ENCODE measurements at regions not wholly inside any gene's neighbourhood (a gene's known extent, or its start where the extent isn't known, plus 50 kb on each side); places are given as distances from the start of the nearest gene placed in this dataset.

GRCh38 chr7:46389146-46389545, 468.1 kb upstream of the IGFBP3 start:
- no peak for DNase-seq

- no peak for DNase-seq
These were observed 466.6 kb upstream of the IGFBP3 start for GRCh38 chr7:46387646-46388045.

GRCh38 chr7:46386428-46387399, 465.6 kb upstream of the IGFBP3 start:
- DNase-seq: no peak

- DNase-seq: no peak
These were observed 464.7 kb upstream of the IGFBP3 start for GRCh38 chr7:46385662-46386309.

GRCh38 chr7:46383605-46384004, 462.5 kb upstream of the IGFBP3 start:
- DNase-seq: no peak

- no peak for DNase-seq
These were observed 449.0 kb upstream of the IGFBP3 start for GRCh38 chr7:46369933-46370654.

GRCh38 chr7:46368871-46369270, 447.8 kb upstream of the IGFBP3 start:
- DNase-seq: no peak

GRCh38 chr7:46366526-46366925, 445.5 kb upstream of the IGFBP3 start:
- DNase-seq: no peak

GRCh38 chr7:46363688-46364087, 442.6 kb upstream of the IGFBP3 start:
- no peak for DNase-seq

GRCh38 chr7:46360811-46361210, 439.7 kb upstream of the IGFBP3 start:
- no peak for DNase-seq

- DNase-seq: no peak
These were observed 439.2 kb upstream of the IGFBP3 start for GRCh38 chr7:46360296-46360695.

GRCh38 chr7:46357851-46358250, 436.8 kb upstream of the IGFBP3 start:
- DNase-seq: no peak

GRCh38 chr7:46357290-46357689, 436.2 kb upstream of the IGFBP3 start:
- no peak for DNase-seq

- DNase-seq: no peak
These were observed 435.3 kb upstream of the IGFBP3 start for GRCh38 chr7:46356371-46356770.

- DNase-seq: no peak
These were observed 434.3 kb upstream of the IGFBP3 start for GRCh38 chr7:46355331-46355730.

- no peak for DNase-seq
These were observed 431.2 kb upstream of the IGFBP3 start for GRCh38 chr7:46352004-46352954.

GRCh38 chr7:46349490-46349889, 428.4 kb upstream of the IGFBP3 start:
- no peak for DNase-seq

- no peak for DNase-seq
These were observed 423.5 kb upstream of the IGFBP3 start for GRCh38 chr7:46344533-46344932.

GRCh38 chr7:46343802-46344201, 422.7 kb upstream of the IGFBP3 start:
- no peak for DNase-seq

GRCh38 chr7:46322937-46323336, 401.9 kb upstream of the IGFBP3 start:
- DNase-seq: no peak

GRCh38 chr7:46321556-46322205, 400.6 kb upstream of the IGFBP3 start:
- no peak for DNase-seq

- DNase-seq: no peak
These were observed 399.9 kb upstream of the IGFBP3 start for GRCh38 chr7:46320956-46321355.

Measured in CD4-positive, alpha-beta T cell treated with Interleukin-15 for 1 hour (primary cell).